Activated CD8-positive, alpha-beta memory T cell treated with anti-CD3 and anti-CD28 coated beads, Interleukin-2, amount 10 ng/mL, durations not matched to agents 7 days and 5 days (primary cell): ENCODE measurements at regions not wholly inside any gene's neighbourhood (a gene's known extent, or its start where the extent isn't known, plus 50 kb on each side); places are given as distances from the start of the nearest gene placed in this dataset.

Experiments used
- ATAC-seq: fragments of 150-1000 bp; cut with Tn5 transposase; one replicate; pipeline ENCODE4 v1.10.0; 2021; ENCODE audit warnings: moderate library complexity
- CTCF ChIA-PET: fragments of 350-600 bp; sonication (Branson Sonifier 250); formaldehyde crosslinking; loops from one replicate; lab custom pipeline; 2021; ENCODE audit warnings: antibody characterized with exemption; lab: Charles Lee
- DNase-seq: peaks from one replicate; pipeline ENCODE4 v3.0.0-alpha.2; 2020
- H3K27ac Mint-ChIP-seq: one replicate; pipeline ENCODE4 v1.8.0; 2021; ENCODE audit warnings: mild to moderate bottlenecking, mixed read lengths
- H3K27me3 Mint-ChIP-seq: one replicate; pipeline ENCODE4 v1.8.0; 2021; ENCODE audit warnings: mixed read lengths
- H3K36me3 Mint-ChIP-seq: one replicate; pipeline ENCODE4 v1.8.0; 2021; ENCODE audit warnings: mild to moderate bottlenecking, mixed read lengths
- H3K4me1 Mint-ChIP-seq: one replicate; pipeline ENCODE4 v1.8.0; 2021; ENCODE audit warnings: mixed read lengths
- H3K4me3 Mint-ChIP-seq: one replicate; pipeline ENCODE4 v1.8.0; 2021; ENCODE audit warnings: mild to moderate bottlenecking, moderate library complexity, mixed read lengths
- H3K9me3 Mint-ChIP-seq: one replicate; pipeline ENCODE4 v1.8.0; 2022; ENCODE audit warnings: low read depth, mixed read lengths

DNA sequence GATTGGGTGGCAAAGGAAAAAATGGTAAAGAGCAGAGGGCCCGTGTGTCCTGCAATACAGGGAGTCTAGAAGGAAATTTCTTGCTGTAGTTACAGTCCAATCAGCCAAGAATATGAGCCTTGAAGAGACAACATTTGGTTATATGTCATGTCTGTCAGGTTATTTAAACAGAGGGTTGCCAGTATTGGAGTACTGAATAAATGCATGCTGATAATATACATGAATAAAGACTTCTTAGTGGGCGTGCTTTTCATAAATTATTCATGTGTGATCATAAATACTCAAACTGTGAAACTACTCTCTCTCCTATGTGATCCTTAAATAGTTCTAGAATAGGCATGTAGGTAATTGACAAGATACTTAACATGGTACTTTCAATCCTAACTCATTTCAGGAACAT, 249.0 kb downstream of the CRPPA start:
- Mint-ChIP-seq H3K27ac (no peak overlapping the region), H3K9me3 (no peaks in the 10 kb centered on the region), H3K36me3 (no peaks in the 10 kb centered on the region), H3K4me1 (no peaks in the 10 kb centered on the region), H3K4me3 (no peak overlapping the region), H3K27me3 (no peaks in the 10 kb centered on the region)
- ATAC-seq (no peak), DNase-seq (no peak)
- CTCF ChIA-PET = no interaction called here

DNA sequence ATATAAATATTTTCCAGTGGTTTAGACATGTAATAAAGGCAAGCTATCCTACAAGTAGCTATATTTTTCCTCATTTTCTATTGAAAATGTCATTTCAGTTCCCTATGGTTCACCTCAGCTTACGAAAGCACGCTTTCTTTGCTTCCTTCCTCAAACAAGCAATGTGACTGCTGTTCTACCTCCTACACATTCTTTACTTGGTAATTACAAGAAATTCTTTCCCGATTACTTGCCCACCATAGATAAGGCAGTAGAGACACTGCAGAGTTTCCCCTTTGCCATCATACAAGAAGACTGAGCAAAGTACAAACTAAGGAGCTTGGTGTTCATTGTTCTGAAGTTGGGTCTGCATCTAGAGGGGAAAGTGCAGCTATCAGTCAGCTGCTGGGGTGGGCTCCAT, 249.4 kb downstream of the CRPPA start:
- H3K9me3 Mint-ChIP-seq = no peaks in the 10 kb centered on the region
- CTCF ChIA-PET = no interaction called here
- no peak for ATAC-seq
- no peak overlapping the region for H3K27ac Mint-ChIP-seq
- no peak for DNase-seq
- H3K27me3 Mint-ChIP-seq = no peaks in the 10 kb centered on the region
- H3K4me3 Mint-ChIP-seq = no peak overlapping the region
- no peaks in the 10 kb centered on the region for H3K4me1 Mint-ChIP-seq
- no peaks in the 10 kb centered on the region for H3K36me3 Mint-ChIP-seq

DNA sequence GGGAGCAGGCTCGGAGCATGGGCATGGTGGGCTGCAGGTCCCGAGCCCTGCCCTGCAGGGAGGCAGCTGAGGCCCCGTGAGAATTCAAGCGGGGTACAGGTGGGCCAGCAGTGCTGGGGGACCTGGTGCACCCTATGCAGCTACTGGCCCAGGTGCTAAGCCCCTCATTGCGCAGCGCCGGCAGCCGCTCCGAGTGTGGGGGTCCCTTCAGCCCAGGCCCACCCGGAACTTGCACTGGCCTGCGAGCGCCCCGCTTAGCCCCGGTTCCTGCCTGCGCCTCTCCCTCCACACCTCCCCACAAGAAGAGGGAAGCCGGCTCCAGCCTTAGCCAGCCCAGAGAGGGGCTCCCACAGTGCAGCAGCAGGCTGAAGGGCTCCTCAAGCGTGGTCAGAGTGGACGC, 250.7 kb downstream of the CRPPA start:
- CTCF ChIA-PET = no interaction called here
- DNase-seq (no peak), ATAC-seq (no peak)
- H3K27ac Mint-ChIP-seq = no peak overlapping the region
- no peaks in the 10 kb centered on the region for H3K36me3 Mint-ChIP-seq
- H3K4me1 Mint-ChIP-seq = no peaks in the 10 kb centered on the region
- no peak overlapping the region for H3K4me3 Mint-ChIP-seq
- no peaks in the 10 kb centered on the region for H3K27me3 Mint-ChIP-seq
- H3K9me3 Mint-ChIP-seq = no peaks in the 10 kb centered on the region

DNA sequence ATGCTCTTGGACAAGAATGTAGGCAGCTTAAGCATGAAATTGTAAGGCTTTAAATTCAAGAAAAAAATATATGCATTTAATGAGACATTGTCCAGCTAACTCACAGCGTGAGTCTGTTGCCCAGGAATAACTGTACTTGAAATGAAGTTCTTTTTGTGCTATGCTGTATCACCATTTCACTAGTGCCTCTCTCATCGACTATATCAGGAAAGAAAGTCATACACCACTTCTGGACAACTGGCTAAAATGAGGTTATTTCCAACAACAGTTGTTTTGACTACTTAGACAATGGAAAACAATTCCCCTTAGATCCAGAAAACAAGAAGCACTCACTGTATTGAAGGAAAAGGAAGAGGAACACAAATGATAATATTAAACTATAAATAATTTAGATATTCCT, 251.8 kb downstream of the CRPPA start:
- CTCF ChIA-PET = no interaction called here
- ATAC-seq = no peak
- Mint-ChIP-seq H3K27me3 (no peaks in the 10 kb centered on the region), H3K4me3 (no peak overlapping the region), H3K4me1 (no peaks in the 10 kb centered on the region), H3K27ac (no peak overlapping the region), H3K9me3 (no peaks in the 10 kb centered on the region), H3K36me3 (no peaks in the 10 kb centered on the region)
- DNase-seq = no peak

DNA sequence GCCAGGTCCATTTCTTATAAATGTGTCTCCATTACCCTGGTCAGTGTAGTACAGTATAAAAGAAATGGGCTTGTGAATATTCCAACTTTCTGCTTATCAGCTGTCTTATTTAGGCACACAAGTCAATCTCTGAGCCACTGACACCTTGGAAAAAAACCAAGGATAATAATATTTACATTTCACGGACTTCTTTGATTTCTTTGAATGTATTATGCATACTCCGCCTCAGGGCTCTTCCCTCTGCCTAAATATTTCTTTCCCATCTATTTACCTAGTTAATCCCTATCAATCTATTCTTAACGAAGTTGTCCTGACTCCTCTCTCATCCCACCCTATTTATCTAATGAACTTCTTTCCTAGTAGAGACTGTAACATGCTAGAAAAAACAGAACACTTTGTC, 253.8 kb downstream of the CRPPA start:
- no peaks in the 10 kb centered on the region for H3K4me1 Mint-ChIP-seq
- no peak for ATAC-seq
- H3K4me3 Mint-ChIP-seq = no peak overlapping the region
- H3K9me3 Mint-ChIP-seq = no peaks in the 10 kb centered on the region
- CTCF ChIA-PET = no interaction called here
- H3K36me3 Mint-ChIP-seq = no peaks in the 10 kb centered on the region
- no peak for DNase-seq
- no peak overlapping the region for H3K27ac Mint-ChIP-seq
- no peaks in the 10 kb centered on the region for H3K27me3 Mint-ChIP-seq

DNA sequence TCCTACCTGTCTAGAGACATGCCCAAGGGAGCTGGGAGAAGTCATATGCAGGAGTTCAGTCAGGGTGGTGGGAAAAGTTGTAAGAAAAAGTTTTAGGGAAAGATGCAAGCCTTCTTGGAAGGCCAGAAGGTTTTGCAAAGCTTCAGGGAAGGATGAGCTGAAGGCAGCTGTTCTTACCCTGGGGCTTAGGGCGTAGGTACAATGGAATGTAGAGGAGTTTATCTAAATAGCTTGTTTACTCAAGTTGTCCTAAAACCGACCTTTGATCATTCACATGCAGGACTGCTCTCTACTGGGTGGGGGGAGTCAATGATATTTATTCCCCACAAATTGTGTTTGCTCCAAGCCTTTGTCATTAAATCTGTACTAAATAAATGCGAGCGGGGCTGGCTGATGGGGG, 277.0 kb downstream of the CRPPA start:
- Mint-ChIP-seq H3K4me3 (no peak overlapping the region), H3K4me1 (no peaks in the 10 kb centered on the region), H3K27ac (no peak overlapping the region), H3K9me3 (peaks cover 17% of the 10 kb centered on the region), H3K36me3 (peaks cover 6% of the 10 kb centered on the region), H3K27me3 (no peaks in the 10 kb centered on the region)
- no peak for DNase-seq
- CTCF ChIA-PET = no interaction called here
- no peak for ATAC-seq

DNA sequence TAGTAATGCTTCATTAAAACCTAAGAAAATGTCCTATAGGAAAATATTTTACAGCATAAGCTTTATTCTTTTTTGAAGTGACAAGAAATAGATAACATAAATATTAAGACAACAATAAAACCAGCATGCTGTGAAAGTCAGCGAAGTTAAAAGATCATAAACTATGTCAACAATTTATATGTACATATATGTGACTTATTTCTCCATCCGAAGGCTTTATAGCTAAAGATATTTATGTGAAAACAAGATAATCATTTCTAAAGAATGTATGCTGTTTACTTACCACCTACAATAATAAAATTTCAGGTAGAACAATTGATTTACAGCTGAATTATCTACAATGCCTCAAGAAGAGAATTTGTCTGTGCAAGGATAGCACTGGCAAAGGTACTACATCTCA, 283.4 kb downstream of the CRPPA start:
- no peaks in the 10 kb centered on the region for H3K36me3 Mint-ChIP-seq
- no peaks in the 10 kb centered on the region for H3K27me3 Mint-ChIP-seq
- DNase-seq = no peak
- H3K9me3 Mint-ChIP-seq = no peaks in the 10 kb centered on the region
- CTCF ChIA-PET = interaction anchor here (1.2 kb wide), 1 partner anchor 10 kb away, joined by 3 read pairs; no protein-coding TSS in a partner anchor
- no peak overlapping the region for H3K4me3 Mint-ChIP-seq
- no peak for ATAC-seq
- no peaks in the 10 kb centered on the region for H3K4me1 Mint-ChIP-seq
- H3K27ac Mint-ChIP-seq = no peak overlapping the region

DNA sequence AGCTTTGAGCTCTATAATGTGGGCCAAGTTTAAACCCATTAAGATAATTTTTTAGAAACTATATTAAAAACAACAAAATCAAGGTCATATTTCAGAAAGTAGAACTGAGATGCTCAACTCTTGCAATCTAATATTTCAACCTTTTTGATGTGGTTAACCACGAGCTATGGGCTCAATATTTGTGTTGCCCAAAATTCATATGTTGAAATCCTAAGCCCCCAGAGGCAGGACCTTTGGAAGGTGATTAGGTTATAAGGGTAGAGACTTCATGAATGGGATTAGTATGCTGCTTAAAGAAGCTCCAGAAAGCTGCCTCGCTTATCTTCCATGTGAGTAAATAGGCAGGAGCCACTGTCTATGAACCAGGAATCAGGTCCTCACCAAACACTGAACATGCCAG, 284.4 kb downstream of the CRPPA start:
- ATAC-seq = no peak
- Mint-ChIP-seq H3K9me3 (no peaks in the 10 kb centered on the region), H3K27me3 (no peaks in the 10 kb centered on the region), H3K4me1 (no peaks in the 10 kb centered on the region), H3K27ac (no peak overlapping the region), H3K4me3 (no peak overlapping the region), H3K36me3 (no peaks in the 10 kb centered on the region)
- DNase-seq = no peak
- CTCF ChIA-PET = interaction anchor here (1.2 kb wide), 1 partner anchor 9 kb away, joined by 3 read pairs; no protein-coding TSS in a partner anchor

DNA sequence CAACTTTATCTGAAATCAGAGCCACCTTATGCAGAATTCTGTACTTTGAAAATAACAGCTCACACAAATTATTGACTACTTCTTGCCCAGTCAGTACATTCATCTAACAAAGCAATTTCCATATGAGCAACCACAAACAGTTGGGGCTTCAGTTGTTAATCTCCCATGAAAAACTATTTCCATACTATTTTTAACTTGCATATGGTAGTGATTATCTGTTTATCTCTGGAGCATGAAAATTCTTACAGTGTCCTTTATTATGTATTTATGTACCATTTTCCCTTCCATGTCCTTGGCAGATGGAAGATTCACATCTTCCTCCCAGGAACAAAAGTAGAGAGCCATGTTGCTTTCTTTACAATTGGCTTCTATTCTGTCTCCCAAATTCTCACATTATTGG, 285.7 kb downstream of the CRPPA start:
- no peak for DNase-seq
- Mint-ChIP-seq H3K27me3 (no peaks in the 10 kb centered on the region), H3K4me1 (no peaks in the 10 kb centered on the region), H3K9me3 (no peaks in the 10 kb centered on the region), H3K27ac (no peak overlapping the region), H3K36me3 (no peaks in the 10 kb centered on the region), H3K4me3 (no peak overlapping the region)
- ATAC-seq = no peak
- CTCF ChIA-PET = no interaction called here

DNA sequence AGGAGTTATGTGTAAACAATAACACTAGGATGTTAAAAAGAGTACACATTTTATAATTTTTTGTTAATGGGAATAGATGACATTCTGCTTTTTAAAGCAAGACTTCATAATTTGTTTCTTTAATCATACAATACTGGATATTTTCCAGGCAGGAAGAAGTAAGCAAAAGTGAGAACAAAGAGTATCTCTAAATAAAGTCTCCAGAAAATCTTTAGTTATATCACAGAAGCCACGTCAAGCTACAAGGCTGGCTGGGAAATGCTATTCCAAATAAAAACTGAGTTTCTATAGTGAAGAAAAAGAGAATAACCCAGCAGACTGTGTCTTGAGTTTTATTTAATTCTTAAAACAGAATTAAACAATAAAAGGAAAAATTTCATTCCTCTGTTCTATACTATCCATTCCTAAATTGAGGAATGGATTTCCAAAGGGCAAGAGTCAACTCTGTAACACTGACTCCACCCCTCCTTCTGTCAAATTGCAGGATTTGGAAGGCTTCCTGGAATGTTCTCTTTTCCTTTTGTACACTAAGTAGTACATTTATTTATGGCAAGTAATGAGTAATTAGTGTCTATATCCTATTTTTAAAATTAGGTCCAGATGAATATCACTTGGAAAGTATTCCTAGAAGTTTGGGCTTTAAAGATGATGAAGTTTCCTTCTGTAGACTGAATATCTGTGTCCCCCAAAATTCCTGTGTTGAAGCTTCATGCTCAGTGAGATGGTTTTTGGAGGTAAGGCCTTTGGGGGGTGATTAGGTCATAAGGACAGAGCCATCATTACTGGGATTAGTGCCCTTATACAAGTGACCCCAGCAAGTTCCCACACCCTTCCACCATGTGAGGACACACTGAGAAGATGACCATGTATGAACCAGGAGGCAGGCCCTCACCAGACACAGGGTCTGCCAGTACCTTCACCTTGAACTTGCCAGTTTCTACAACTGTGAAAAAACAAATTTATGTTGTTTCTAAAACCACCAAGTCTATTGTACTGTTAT, 290.9 kb downstream of the CRPPA start:
- Mint-ChIP-seq H3K9me3 (peaks cover 2% of the 10 kb centered on the region), H3K27ac (no peak overlapping the region), H3K36me3 (no peaks in the 10 kb centered on the region), H3K4me3 (no peak overlapping the region), H3K27me3 (no peaks in the 10 kb centered on the region), H3K4me1 (no peaks in the 10 kb centered on the region)
- CTCF ChIA-PET = no interaction called here
- ATAC-seq (no peak), DNase-seq (no peak)

DNA sequence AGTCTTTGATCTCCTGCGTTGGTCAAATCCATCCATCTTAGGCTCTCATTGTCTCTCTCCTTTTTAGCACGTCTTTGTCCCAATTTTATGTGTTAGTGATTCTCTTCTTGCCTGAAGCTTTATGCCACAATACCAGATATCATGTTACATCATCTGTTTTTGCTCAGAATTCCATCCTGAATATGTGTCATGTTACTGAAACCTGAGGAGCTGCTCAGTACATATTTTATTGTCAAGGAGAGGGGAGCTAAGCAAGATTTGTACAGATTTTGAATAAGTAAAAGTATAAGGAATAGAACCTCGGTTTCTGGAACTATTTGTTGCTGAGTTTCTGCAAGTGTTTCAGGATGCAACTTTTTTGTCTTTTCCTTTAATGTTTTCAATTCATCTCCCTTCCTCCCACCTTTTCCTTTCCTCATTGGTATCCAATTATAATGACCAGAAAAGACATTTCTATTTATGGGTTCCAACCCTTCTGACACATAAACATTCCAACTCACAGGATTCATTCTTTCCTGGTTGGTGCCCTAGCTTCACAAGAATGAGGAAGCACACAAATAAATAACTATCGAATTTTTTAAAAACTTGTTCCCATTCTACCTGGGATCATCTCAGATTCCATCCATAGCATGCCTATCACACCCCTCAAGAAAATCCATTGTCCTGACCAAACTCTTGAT, 291.8 kb downstream of the CRPPA start:
- Mint-ChIP-seq H3K27me3 (no peaks in the 10 kb centered on the region), H3K4me3 (no peak overlapping the region), H3K36me3 (no peaks in the 10 kb centered on the region), H3K27ac (no peak overlapping the region), H3K9me3 (peaks cover 2% of the 10 kb centered on the region), H3K4me1 (no peaks in the 10 kb centered on the region)
- no peak for ATAC-seq
- CTCF ChIA-PET = no interaction called here
- no peak for DNase-seq

DNA sequence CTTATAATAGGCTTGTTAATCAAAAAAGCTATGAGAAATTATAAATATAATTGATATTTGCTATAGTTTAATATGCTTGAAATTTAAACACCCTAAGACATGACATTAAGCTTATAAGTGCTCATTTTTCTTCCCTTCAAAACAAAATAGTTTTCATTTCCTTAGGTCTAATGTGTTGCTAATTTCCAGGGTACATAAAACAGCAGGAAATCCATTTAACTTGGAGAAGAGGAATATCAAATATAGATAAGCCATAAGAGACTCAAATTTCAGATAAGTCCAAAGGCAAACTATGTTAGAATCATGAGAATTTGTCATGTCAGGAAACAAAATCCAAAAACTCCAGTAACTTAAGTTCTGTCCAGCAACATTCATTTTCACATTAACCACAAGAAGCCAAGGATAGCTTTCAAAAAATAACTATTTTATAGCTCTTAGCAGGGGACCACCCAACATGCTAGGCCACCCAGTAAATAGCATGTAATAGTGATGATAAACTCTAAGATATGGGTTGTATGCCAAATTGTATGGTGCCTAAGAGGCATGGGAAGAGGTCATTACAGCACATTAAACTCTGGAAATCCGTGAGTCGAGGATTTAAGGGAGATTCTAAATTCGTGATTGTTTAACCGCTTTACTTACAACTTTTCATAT, 298.1 kb downstream of the CRPPA start:
- no peak for DNase-seq
- no peak for ATAC-seq
- Mint-ChIP-seq H3K27ac (no peak overlapping the region), H3K4me3 (no peak overlapping the region), H3K36me3 (no peaks in the 10 kb centered on the region), H3K27me3 (no peaks in the 10 kb centered on the region), H3K9me3 (peaks cover 2% of the 10 kb centered on the region), H3K4me1 (no peaks in the 10 kb centered on the region)
- CTCF ChIA-PET = no interaction called here

DNA sequence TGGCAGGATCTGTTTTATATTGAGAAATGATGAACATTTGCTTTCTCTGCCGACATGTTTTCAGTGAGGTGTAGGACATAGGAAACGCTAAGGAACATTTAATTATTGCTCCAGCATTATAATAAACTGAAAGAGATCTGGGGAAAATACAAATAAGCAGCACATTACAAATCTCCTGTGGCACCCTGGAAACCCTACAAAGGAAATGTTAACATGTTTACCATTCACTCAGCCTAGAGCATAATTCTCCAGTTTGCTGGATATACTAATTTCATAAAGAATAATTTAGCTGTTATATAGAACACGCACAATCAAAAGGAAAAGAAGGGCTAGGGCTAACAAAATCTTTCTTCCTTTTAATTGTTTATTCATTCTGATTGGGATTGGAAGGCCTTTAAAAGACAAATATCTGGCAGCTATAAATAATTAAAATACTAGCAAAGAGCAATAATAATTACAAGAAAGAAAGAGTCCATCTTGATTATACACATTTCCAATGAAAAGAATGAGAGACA, 299.4 kb downstream of the CRPPA start:
- ATAC-seq (no peak), DNase-seq (no peak)
- Mint-ChIP-seq H3K27me3 (no peaks in the 10 kb centered on the region), H3K36me3 (no peaks in the 10 kb centered on the region), H3K4me1 (no peaks in the 10 kb centered on the region), H3K27ac (no peak overlapping the region), H3K4me3 (no peak overlapping the region), H3K9me3 (peaks cover 2% of the 10 kb centered on the region)
- CTCF ChIA-PET = no interaction called here
